ENCODE measurements at regions not wholly inside any gene's neighbourhood (a gene's known extent, or its start where the extent isn't known, plus 50 kb on each side); places are given as distances from the start of the nearest gene placed in this dataset.
"Not testable (repeated sequence)": the region's sequence is repeated elsewhere in the genome, so short reads cannot be mapped to it uniquely, and the experiment has no call there.

DNA sequence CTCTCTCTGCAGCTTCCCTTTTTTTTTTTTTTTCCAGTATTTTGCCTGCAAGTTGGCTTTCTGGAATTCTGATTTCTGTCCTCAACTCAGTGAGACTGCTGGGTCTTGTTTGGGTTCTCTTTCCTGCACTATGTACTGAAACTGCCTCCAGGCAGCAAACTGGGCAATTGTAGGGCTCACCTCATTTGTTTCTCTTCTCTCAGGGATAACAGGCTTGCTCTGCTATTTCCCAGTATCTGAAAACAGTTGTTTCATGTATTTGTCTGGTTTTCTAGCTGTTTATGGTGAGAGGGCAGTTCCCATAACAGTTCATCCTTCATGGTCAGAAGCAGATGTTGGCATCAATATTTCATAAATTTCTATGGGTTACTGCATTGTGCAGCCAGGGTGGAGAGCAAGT, 206.0 kb downstream of the CYRIA start:
- no peak for DNase-seq

DNA sequence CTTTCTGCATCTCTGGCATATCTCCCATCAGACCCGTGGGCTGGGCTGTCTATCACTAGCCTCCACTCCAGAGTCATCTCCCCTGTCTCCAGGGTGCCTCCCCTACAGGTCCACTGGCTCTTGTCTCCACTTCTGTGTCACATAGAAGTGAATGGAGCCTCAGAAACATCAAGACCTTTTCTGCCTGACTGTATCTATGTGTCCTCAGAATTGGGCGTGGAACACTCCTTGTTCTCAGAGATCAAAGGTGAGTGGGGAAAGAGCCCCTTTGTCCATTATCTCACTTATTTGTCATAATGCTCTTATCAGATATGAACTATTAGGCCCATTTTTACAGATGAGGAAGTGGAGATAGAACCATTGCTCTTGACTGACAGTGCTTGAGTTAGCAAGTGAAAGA, 211.0 kb downstream of the CYRIA start:
- DNase-seq, result no peak

GRCh38 chr2:16452123-16452522, 213.5 kb downstream of the CYRIA start:
- no peak for DNase-seq

DNA sequence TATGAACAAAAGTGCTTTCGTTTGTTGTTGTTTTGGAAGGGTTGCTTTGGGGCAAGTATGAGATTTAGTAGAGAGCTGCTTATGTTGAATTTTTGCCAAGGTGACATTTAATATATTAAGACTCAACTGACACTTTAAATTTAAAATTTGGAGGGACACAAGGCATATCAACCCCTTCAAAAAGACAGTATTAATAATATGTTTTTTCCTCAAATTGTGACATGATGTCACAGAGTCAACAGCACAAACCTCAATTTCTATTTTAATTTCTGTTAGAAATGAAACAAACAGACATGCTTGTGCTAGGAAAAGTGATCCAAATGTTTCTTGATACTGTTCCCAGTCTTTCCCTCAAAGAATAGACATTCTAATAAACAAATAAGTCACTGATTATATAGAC, 218.9 kb downstream of the CYRIA start:
- DNase-seq, result no peak

GRCh38 chr2:16442971-16443370, 222.7 kb downstream of the CYRIA start:
- DNase-seq, result no peak

GRCh38 chr2:16441431-16441830, 224.2 kb downstream of the CYRIA start:
- DNase-seq, result no peak

DNA sequence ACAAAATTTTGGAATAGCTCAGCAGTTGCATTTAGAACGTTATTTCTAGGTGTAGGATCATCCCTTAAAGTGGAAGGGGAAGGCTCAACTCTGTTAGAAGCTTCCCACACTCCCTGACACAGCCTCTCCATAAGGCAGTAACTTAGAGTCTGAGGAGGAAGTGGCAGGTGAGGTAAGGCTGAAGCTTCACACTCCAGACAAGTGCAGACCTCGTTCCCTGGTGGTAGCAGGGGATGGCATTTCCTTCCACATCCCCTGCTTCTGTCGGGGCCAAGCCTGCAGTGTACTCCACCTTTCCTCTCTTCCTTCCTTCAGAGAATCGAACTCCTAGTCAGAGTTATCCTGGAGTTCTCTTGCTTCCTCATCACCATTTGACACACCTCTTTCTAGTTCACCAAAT, 224.7 kb downstream of the CYRIA start:
- DNase-seq, result no peak

DNA sequence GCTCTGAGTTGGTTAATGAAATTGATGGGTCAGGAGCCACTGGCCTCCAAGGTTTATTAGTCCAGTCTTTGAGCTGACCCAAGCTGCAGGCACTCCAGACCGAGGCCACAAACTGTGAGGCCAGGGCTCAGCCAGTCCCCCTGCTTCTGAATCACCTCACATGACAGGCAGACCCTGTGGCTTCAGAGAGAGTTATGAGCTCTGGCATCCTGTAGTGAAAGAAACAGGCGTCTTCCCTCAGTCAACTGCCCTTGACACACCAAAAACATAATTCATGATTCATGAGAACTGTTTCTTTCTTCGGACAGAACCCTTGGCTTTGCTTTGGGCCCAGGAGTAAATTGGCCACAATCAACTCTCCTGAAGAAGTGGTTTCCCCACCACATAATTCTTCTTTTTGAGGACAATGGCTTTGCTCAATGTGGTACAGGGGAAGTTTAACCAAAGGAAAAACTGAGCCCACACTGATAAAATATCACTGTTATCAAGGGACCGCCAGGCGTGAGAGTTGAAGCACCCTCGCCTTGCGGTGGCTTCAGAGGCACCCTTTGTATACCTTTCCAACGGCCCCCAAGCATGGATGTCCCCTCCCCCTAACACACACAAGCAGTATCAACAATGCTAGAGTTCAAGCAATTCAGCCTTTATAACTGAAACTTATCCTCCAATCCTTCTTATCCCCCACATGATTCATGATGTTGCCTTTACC, 226.9 kb downstream of the CYRIA start:
- DNase-seq, result no peak

DNA sequence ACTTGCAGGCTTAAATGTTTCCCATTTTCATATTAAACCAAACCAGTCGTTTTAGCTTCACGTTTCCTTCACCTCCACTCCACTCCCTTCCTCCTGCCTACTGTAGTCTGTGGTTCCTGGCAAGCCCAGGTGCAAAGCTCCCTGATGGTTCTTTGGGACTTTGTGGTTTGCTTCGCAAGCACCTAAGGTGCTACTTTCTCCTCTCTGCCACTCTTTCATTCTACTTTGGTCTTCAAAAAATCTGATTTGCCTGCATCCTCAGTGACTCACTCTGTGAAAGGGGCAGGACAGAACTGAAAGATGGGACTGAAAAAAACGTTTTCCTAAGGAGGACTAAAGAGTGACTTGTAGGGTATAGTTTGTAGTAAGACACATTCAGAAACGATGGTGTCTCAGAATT, 228.4 kb downstream of the CYRIA start:
- DNase-seq, result no peak

DNA sequence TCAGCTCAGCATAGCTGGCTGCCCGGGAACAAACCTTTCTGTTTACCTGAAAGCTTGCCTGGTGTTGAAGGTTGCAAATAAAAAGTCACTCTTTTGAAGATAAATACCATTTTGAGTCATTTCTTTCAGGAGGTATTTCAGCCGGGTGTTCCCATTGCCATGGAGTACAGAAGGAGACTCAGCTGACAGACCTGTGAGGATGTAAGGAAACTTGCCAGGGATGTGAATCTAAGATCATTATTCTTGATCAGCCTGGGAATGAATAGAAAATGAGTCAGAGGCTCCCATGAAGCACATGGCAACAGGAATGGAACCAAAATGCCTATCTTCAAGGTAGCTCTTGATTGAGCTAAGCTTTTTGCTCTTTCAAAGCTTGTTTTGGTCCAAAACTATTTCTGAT, 231.2 kb downstream of the CYRIA start:
- no peak for DNase-seq

DNA sequence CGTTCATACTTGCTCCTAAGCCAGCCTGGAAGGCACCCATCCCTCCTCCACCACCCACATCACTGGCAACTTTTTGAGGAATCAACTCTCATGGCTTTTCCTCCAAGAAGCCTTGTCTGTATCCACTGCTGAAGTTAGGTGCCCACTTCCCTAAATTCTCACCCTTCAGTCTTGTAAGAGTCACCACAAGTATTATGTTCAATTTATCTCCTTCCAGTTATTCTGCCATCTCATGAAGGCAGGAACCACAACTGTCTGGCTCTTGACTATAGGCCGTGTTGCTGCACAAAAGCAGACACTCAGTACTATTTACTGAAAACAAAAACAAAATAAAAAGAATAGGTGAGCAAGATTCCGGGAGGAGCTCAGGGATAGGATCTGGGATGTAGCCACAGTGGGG, 234.8 kb downstream of the CYRIA start:
- DNase-seq, result no peak

- DNase-seq, result no peak
Observed at GRCh38 chr2:16429431-16430145, 236.0 kb downstream of the CYRIA start.

DNA sequence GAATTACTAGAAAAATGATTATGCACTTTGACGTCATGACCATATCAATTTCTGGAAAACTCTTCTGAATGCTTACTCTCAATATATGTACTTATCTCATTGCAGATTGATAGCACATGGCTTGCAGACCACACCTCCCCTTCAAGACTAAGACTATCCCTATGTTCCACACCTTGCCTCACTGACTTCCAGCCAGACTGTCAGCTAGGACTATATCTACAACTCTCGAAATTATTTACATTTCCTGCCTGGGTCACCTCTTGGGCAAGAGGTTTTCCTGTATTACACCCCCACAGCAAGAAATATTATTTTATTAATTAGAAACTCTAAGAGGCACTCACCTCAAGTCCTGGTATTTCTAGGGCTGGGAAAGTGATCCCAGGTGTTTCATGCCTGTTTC, 236.6 kb downstream of the CYRIA start:
- DNase-seq, result no peak

GRCh38 chr2:16425462-16426336, 239.9 kb downstream of the CYRIA start:
- DNase-seq, result no peak

GRCh38 chr2:16420421-16420820, 245.2 kb downstream of the CYRIA start:
- no peak for DNase-seq

DNA sequence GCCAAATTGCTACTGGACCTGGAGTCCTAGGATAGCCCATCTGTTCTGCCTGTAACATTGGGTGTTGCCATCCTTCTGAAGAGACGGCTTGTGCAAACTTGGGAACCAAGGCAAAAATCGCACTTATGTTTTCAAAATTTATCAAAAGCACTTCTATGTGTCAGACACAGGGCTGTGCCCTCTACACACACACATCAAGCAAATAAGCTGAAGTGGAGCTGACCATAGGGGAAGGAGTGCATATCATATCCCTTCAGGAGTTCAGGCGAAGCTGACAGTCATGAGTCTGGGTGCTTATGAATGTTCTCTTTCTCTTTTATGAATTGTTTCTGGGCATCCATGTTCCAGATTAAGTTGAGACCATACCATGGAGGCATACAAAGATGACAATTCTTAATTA, 247.9 kb downstream of the CYRIA start:
- no peak for DNase-seq

GRCh38 chr2:16416651-16417050, 249.0 kb downstream of the CYRIA start:
- no peak for DNase-seq

GRCh38 chr2:16415861-16416260, 249.8 kb downstream of the CYRIA start:
- DNase-seq, result not testable (repeated sequence)

DNA sequence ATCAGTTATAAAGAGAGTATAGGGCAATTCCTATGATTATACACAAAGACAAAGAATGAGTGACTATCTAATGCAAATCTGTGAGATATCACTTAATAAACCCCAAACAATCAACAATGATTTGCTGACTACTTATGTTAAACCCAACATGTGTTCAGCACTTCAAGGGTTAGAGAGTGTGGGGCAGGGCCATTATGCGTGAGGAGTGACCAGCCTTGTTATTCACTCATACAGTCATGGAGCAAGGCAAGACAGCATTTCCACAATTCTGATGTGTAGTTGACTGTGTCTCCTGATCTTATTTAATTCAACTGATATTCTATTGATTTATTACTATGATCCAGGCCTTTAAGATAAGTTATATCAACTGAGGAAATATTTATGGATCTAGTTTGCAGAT, 251.7 kb downstream of the CYRIA start:
- DNase-seq, result no peak

DNA sequence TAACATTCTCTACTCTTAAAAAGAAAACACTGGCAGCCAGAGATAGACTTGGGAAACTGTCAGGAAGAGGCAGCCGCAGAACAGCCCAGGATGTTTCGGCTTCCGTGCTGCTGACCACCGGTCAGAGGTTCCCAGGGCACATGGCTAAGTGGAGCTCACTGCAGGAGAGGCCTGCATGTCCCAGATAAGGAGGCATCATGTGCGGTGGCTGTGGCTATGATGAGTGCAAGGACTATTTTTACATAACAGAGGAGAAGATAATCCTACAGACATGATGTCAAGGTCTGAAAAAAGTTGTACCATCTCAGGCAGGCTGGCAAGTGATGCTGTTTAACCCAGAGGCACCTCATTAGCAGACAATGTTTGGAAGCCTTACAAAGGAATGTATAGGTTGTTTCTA, 252.3 kb downstream of the CYRIA start:
- no peak for DNase-seq

DNA sequence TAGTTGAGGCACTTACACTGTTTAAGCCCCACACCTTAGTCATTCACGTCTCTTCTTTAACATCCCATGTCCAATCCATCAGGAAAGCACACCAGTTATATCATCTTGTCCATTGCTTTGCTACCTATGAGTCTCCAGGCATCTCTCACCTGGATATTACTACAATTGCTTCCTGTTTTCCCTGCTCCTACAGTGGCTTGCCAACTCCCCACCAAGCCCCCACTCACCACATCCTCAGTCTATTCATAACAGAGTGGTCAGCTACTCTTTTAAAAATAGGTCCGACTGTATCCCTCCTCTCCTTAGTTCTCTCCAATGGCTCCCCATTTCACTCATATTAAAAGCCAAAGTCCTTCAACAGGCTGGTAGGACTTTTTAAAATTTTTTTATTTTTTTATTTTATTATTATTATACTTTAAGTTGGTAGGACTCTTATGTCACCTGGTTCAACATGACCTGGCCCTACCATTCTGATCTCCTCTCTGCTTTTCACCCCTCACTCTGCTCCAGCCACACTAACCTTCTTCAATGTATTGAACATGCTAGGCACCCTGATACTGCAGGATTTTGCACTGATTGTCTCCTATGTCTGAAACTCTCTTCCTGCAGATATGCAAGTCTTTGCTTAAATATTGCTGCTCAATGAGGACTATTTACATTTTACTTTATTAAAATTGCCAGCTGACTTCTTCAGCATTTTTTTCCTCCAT, 253.2 kb downstream of the CYRIA start:
- no peak for DNase-seq

DNA sequence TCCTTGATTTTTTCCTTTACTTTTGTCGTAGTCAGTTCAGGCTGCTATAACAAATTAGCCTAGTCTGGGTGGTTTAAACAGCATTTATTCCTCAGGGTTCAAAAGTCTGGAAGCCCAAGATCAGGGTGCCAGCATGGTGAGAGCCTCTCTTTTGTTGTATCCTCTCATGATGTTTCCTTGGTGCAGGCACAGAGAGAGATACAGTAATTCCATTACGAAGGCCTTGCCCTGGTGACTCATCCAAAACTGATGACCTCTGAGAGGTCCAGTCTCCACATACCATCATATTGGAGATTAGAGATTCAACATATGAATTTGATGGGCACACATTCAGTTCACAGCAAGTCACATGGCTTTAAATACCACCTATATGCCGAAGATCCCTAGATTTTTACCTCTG, 253.8 kb downstream of the CYRIA start:
- DNase-seq, result no peak

DNA sequence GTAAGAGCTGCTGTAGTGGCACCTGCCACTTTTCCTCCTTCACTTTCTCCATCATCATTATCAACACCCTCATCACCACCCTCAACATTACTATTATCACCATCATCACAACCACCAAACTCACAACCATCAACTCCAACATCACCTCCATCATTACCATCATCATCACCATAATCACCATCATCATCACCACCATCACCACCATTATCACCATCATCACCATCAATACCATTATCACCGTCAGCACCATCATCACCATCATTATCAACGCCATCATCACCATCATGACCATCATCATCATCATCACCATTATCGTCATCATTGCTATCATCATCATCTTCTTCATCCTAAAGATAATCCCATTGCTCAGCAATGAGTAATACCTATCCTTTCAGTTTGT, 255.8 kb downstream of the CYRIA start:
- no peak for DNase-seq

All from hindlimb muscle (tissue), 1 donor.